ENCODE measurements at regions not wholly inside any gene's neighbourhood (a gene's known extent, or its start where the extent isn't known, plus 50 kb on each side); places are given as distances from the start of the nearest gene placed in this dataset.

DNA sequence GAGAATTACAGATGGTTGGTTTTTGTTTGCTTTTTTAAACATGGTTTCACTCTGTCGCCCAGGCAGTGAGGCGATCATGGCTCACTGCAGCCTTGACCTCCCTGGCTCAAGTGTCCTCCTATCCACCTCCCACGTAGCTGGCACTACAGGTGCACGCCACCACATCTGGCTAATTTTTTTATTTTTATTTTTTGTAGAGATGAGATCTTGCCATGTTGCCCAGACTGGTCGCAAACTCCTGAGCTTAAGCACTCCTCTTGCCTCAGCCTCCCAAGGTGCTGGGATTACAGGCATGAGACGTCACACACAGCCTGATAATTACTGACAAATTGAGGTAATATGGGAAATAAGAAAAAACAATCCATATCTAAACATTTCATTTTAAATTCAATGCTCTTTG lies 110.5 kb upstream of the ZSWIM2 start:
- DNase-seq = no peak
- Histone ChIP-seq H3K4me3 (ENCODE audit: low read depth, low read length) (no peak overlapping the region), H3K9me3 (no peaks in the 10 kb centered on the region), H3K36me3 (no peaks in the 10 kb centered on the region), H3K4me1 (no peaks in the 10 kb centered on the region), H3K27me3 (no peaks in the 10 kb centered on the region)
- TF ChIP-seq, protein P1, sequence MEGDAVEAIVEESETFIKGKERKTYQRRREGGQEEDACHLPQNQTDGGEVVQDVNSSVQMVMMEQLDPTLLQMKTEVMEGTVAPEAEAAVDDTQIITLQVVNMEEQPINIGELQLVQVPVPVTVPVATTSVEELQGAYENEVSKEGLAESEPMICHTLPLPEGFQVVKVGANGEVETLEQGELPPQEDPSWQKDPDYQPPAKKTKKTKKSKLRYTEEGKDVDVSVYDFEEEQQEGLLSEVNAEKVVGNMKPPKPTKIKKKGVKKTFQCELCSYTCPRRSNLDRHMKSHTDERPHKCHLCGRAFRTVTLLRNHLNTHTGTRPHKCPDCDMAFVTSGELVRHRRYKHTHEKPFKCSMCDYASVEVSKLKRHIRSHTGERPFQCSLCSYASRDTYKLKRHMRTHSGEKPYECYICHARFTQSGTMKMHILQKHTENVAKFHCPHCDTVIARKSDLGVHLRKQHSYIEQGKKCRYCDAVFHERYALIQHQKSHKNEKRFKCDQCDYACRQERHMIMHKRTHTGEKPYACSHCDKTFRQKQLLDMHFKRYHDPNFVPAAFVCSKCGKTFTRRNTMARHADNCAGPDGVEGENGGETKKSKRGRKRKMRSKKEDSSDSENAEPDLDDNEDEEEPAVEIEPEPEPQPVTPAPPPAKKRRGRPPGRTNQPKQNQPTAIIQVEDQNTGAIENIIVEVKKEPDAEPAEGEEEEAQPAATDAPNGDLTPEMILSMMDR (IDR thresholded peaks at IDR 0.05; ENCODE audit: low read depth, low read length) = no peak

GRCh38 chr2:186950694-186951093 lies 101.7 kb upstream of the ZSWIM2 start:
- no peaks in the 10 kb centered on the region for H3K4me1 ChIP-seq
- no peak for DNase-seq
- no peaks in the 10 kb centered on the region for H3K27me3 ChIP-seq
- no peaks in the 10 kb centered on the region for H3K36me3 ChIP-seq
- no peak overlapping the region for H3K4me3 ChIP-seq (ENCODE audit: low read depth, low read length)
- no peaks in the 10 kb centered on the region for H3K9me3 ChIP-seq
- TF ChIP-seq, protein P1 (IDR thresholded peaks at IDR 0.05; ENCODE audit: low read depth, low read length) = no peak

DNA sequence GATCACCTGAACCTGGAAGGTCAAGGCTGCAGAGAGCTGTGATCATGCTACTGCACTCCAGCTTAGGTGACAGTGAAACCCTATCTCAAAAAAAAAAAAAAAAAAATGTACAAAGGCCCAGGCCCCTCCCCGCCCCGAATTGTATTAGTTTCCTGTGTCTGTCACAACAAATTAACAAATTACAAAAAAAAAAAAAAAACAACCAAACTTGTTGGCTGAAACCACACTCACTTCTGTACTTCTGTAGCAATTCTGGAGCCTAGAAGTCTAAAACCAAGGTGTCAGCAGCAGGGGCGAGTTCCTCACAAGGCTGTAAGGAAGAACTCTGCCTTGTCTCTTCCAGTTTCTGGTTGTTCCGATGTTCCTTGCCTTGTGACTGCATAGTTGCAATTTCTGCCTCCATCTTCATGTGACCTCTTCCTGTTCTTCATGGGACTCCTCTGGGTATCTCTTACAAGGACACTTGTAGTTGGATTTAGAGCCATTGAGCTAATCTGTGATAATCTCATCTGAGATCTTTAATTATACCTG lies 100.8 kb upstream of the ZSWIM2 start:
- TF ChIP-seq, protein P1 (IDR thresholded peaks at IDR 0.05; ENCODE audit: low read depth, low read length) = no peak
- no peak for DNase-seq
- Histone ChIP-seq H3K9me3 (no peaks in the 10 kb centered on the region), H3K27me3 (no peaks in the 10 kb centered on the region), H3K4me1 (no peaks in the 10 kb centered on the region), H3K36me3 (no peaks in the 10 kb centered on the region), H3K4me3 (ENCODE audit: low read depth, low read length) (no peak overlapping the region)

DNA sequence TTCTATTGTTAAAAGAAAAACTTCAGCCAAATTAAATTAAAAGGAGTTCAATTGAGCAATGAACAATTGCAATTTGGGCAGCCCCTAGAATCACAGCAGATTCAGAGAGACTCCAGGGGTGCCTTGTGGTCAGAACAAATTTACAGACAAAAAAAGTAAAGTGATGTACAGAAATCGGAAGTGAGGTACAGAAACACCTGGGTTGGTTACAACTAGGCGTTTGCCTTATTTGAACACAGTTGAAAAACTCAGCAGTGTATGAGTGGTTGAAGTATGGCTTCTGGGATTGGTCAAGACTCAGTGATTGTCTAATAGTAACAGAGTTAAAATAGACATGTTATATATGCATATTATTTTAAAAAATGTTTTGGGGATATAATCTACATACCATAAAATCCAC lies 98.5 kb upstream of the ZSWIM2 start:
- no peaks in the 10 kb centered on the region for H3K4me1 ChIP-seq
- DNase-seq = no peak
- H3K27me3 ChIP-seq = no peaks in the 10 kb centered on the region
- no peak overlapping the region for H3K4me3 ChIP-seq (ENCODE audit: low read depth, low read length)
- no peaks in the 10 kb centered on the region for H3K9me3 ChIP-seq
- H3K36me3 ChIP-seq = no peaks in the 10 kb centered on the region
- TF ChIP-seq, protein P1 (IDR thresholded peaks at IDR 0.05; ENCODE audit: low read depth, low read length) = no peak

DNA sequence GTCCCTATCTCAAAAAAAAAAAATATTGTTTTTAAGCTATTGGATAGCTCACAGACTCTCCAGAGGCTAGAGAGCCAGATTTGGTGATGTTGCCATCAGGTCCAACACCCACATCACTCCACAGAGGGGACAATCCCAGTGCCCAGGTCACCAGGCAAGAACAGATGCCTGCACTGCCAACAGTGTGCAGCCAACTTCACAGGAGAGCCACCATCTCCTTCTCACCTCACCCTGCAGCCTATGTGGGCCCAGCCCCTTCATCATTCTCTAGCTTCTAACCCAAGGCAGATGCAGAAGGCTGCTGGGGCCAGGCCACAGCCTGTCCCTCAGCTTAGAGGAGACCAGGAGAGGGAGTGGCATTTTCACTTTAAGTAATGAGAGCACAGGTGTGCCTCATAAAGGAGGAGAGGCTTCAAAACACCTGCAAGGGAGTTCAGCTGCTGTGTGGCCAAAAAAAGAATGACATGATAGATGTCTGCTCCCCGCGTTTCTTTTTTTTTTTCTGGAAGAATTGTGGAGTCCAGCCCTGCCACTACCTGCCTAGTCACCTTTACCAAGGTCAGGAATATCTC lies 98.0 kb upstream of the ZSWIM2 start:
- TF ChIP-seq, protein P1 (IDR thresholded peaks at IDR 0.05; ENCODE audit: low read depth, low read length) = no peak
- no peaks in the 10 kb centered on the region for H3K4me1 ChIP-seq
- H3K4me3 ChIP-seq (ENCODE audit: low read depth, low read length) = no peak overlapping the region
- no peaks in the 10 kb centered on the region for H3K27me3 ChIP-seq
- no peak for DNase-seq
- H3K36me3 ChIP-seq = no peaks in the 10 kb centered on the region
- no peaks in the 10 kb centered on the region for H3K9me3 ChIP-seq

DNA sequence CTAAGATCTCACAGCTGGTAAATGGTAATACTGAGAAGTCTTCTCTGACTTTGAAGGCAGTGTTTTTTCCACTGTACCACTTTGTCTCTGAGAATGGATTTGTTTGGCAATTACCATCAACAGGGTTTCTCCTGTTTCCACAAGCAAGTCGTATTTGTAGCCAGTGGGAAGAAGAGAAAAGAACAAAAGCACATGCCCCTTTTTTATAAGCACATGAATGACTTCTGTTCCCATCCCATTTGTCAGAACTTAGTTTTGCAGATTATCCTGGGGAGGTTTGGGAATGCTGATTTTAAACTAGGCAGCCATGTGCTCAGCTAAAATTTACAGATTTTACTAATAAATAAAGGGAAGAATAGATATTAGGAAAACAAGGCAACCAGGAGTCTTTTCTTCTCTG lies 92.9 kb upstream of the ZSWIM2 start:
- Histone ChIP-seq H3K36me3 (no peaks in the 10 kb centered on the region), H3K4me1 (no peaks in the 10 kb centered on the region), H3K27me3 (no peaks in the 10 kb centered on the region), H3K9me3 (no peaks in the 10 kb centered on the region), H3K4me3 (ENCODE audit: low read depth, low read length) (no peak overlapping the region)
- no peak for DNase-seq
- TF ChIP-seq, protein P1 (IDR thresholded peaks at IDR 0.05; ENCODE audit: low read depth, low read length) = no peak

Measured in BE2C (cell line).